Mesenchymal stem cell (in vitro differentiated cells and primary cell): ENCODE measurements at regions not wholly inside any gene's neighbourhood (a gene's known extent, or its start where the extent isn't known, plus 50 kb on each side); places are given as distances from the start of the nearest gene placed in this dataset.

Experiments
- DNase-seq: peaks from one replicate; pipeline ENCODE4 v3.0.0-alpha.2; 2013
- H2AFZ ChIP-seq: one replicate; pipeline ENCODE4 v1.6.1; 2013; ENCODE audit warnings: low read depth, mild to moderate bottlenecking, control low read depth, inconsistent platforms, low read length, moderate library complexity
- H2AK5ac ChIP-seq: 2 replicates; pipeline ENCODE4 v1.6.1; 2013; ENCODE audit warnings: low read length, moderate library complexity, mild to moderate bottlenecking, inconsistent platforms; ENCODE audit not compliant: severe bottlenecking
- H2BK120ac ChIP-seq: one replicate; pipeline ENCODE4 v1.6.1; 2013; ENCODE audit warnings: low read depth, mild to moderate bottlenecking, inconsistent platforms, low read length, moderate library complexity
- H2BK12ac ChIP-seq, 2 experiments: one replicate each; pipeline ENCODE4 v1.6.1; 2013; ENCODE audit warnings: inconsistent platforms in 2 of 2, low read length in 2 of 2, mild to moderate bottlenecking in 2 of 2, moderate library complexity in 2 of 2, control low read depth in 1 of 2
- H2BK15ac ChIP-seq: one replicate; pipeline ENCODE4 v1.6.1; 2013; ENCODE audit warnings: mild to moderate bottlenecking, low read depth, inconsistent platforms; ENCODE audit not compliant: poor library complexity, severe bottlenecking
- H2BK5ac ChIP-seq: 2 replicates; pipeline ENCODE4 v1.6.1; 2013; ENCODE audit warnings: low read depth, mild to moderate bottlenecking, low read length, control low read depth, inconsistent platforms; ENCODE audit not compliant: poor library complexity, severe bottlenecking
- H3K14ac ChIP-seq, 2 experiments: one replicate each; pipeline ENCODE4 v1.6.1; 2013; ENCODE audit warnings: inconsistent platforms in 2 of 2, low read length in 2 of 2, control low read depth in 1 of 2, mild to moderate bottlenecking in 1 of 2, moderate library complexity in 1 of 2
- H3K18ac ChIP-seq, 2 experiments: one replicate each; pipeline ENCODE4 v1.6.1; 2013; ENCODE audit warnings: inconsistent platforms in 2 of 2, low read length in 2 of 2, control low read depth in 1 of 2, low read depth in 1 of 2, mild to moderate bottlenecking in 1 of 2
- H3K23ac ChIP-seq, 2 experiments: one replicate each; pipeline ENCODE4 v1.6.1; 2013; ENCODE audit warnings: inconsistent platforms in 2 of 2, low read length in 2 of 2, mild to moderate bottlenecking in 2 of 2, moderate library complexity in 2 of 2, control low read depth in 1 of 2
- H3K27ac ChIP-seq: 2 replicates; pipeline ENCODE4 v1.5.1; 2013; ENCODE audit warnings: mild to moderate bottlenecking, moderate library complexity, low read length, control low read depth, inconsistent platforms; ENCODE audit not compliant: poor library complexity, severe bottlenecking
- H3K27me3 ChIP-seq, 2 experiments: 2 replicates each; pipeline versions ENCODE4 v1.6.1 to v1.7.0; 2013; ENCODE audit warnings: low read length in 2 of 2, mild to moderate bottlenecking in 2 of 2, moderate library complexity in 2 of 2, control low read depth in 1 of 2, inconsistent platforms in 1 of 2; ENCODE audit not compliant: control insufficient read depth in 1 of 2, insufficient read depth in 1 of 2
- H3K36me3 ChIP-seq, 2 experiments: 2 replicates each; pipeline versions ENCODE4 v1.6.1 to v1.7.0; 2013; ENCODE audit warnings: low read length in 2 of 2, control low read depth in 1 of 2, inconsistent platforms in 1 of 2, low read depth in 1 of 2, mild to moderate bottlenecking in 1 of 2; ENCODE audit not compliant: insufficient read depth in 2 of 2, control insufficient read depth in 1 of 2
- H3K4ac ChIP-seq, 2 experiments: one replicate each; pipeline ENCODE4 v1.6.1; 2013; ENCODE audit warnings: inconsistent platforms in 2 of 2, low read length in 2 of 2, mild to moderate bottlenecking in 2 of 2, moderate library complexity in 2 of 2, control low read depth in 1 of 2, low read depth in 1 of 2
- H3K4me1 ChIP-seq: 2 replicates; pipeline ENCODE4 v1.6.1; 2013; ENCODE audit warnings: low read depth, low read length, control low read depth; ENCODE audit not compliant: control insufficient read depth, insufficient read depth
- H3K4me2 ChIP-seq: 2 replicates; pipeline ENCODE4 v1.6.1; 2013; ENCODE audit warnings: low read length, mild to moderate bottlenecking, inconsistent platforms; ENCODE audit not compliant: poor library complexity, severe bottlenecking
- H3K4me3 ChIP-seq, 2 experiments: 2 replicates each; pipeline versions ENCODE4 v1.5.1 to v1.7.0; 2013; ENCODE audit warnings: low read length in 2 of 2, mild to moderate bottlenecking in 2 of 2, control low read depth in 1 of 2, low read depth in 1 of 2; ENCODE audit not compliant: insufficient read depth in 1 of 2
- H3K79me1 ChIP-seq: replicated peaks from 2 replicates; pipeline ENCODE4 v1.6.1; 2013; ENCODE audit warnings: mild to moderate bottlenecking, control low read depth, low read length, inconsistent platforms; ENCODE audit not compliant: poor library complexity, severe bottlenecking
- H3K9ac ChIP-seq: 2 replicates; pipeline ENCODE4 v1.7.0; 2013; ENCODE audit warnings: mild to moderate bottlenecking, low read length, moderate library complexity
- H3K9me3 ChIP-seq: 2 replicates; pipeline ENCODE4 v1.7.0; 2013; ENCODE audit warnings: mild to moderate bottlenecking, low read length; ENCODE audit not compliant: control insufficient read depth
- H4K8ac ChIP-seq: one replicate; pipeline ENCODE4 v1.6.1; 2013; ENCODE audit warnings: inconsistent platforms, mild to moderate bottlenecking, low read length, moderate library complexity
- H4K91ac ChIP-seq: one replicate; pipeline ENCODE4 v1.6.1; 2013; ENCODE audit warnings: mild to moderate bottlenecking, low read length, inconsistent platforms
- WGBS: methylation state at CpG from one replicate; pipeline ENCODE4 v1.1.7; 2013; ENCODE audit warnings: mixed read lengths; 5-methylcytosine and 5-hydroxymethylcytosine counted together

- H3K23ac ChIP-seq, result no peak overlapping the region
- 83% methylated on average over 1 of the region's 2 CpGs for whole genome bisulfite sequencing
- DNase-seq, result no peak
- no peak overlapping the region for H2BK15ac ChIP-seq
- H2AFZ ChIP-seq, result no peak overlapping the region
- no peak overlapping the region for H3K27ac ChIP-seq
- no peaks in the 10 kb centered on the region for H3K36me3 ChIP-seq
- no peak overlapping the region for H3K9ac ChIP-seq
- H3K18ac ChIP-seq, result no peak overlapping the region
- H3K9me3 ChIP-seq, result peaks cover 12% of the 10 kb centered on the region
- H3K4me1 ChIP-seq, result no peaks in the 10 kb centered on the region
- H3K27me3 ChIP-seq, result no peaks in the 10 kb centered on the region
- no peak overlapping the region for H3K4me2 ChIP-seq
- no peak overlapping the region for H2BK5ac ChIP-seq
- no peak overlapping the region for H3K4me3 ChIP-seq
- H2AK5ac ChIP-seq, result no peak overlapping the region
- H2BK12ac ChIP-seq, result no peak overlapping the region
- H2BK120ac ChIP-seq, result no peak overlapping the region
- H3K14ac ChIP-seq, result no peak overlapping the region
- H3K79me1 ChIP-seq, result no peaks in the 10 kb centered on the region
- H3K4ac ChIP-seq, result no peak overlapping the region
- no peak overlapping the region for H4K91ac ChIP-seq
- no peak overlapping the region for H4K8ac ChIP-seq
Observed at GRCh38 chrX:26597981-26598380, 382.0 kb downstream of the MAGEB5 start.

- Histone ChIP-seq H3K27ac (no peak overlapping the region), H2AK5ac (no peak overlapping the region), H3K79me1 (no peaks in the 10 kb centered on the region), H3K4me1 (peaks cover 2% of the 10 kb centered on the region), H4K91ac (no peak overlapping the region), H2BK120ac (no peak overlapping the region), H2BK15ac (no peak overlapping the region), H4K8ac (no peak overlapping the region), H2AFZ (no peak overlapping the region), H3K4me3 (no peak overlapping the region), H2BK5ac (no peak overlapping the region), H3K4me2 (no peak overlapping the region), H3K9ac (no peak overlapping the region), H2BK12ac (no peak overlapping the region), H3K23ac (no peak overlapping the region), H3K14ac (no peak overlapping the region), H3K36me3 (no peaks in the 10 kb centered on the region), H3K9me3 (peaks cover 12% of the 10 kb centered on the region), H3K4ac (no peak overlapping the region), H3K18ac (no peak overlapping the region), H3K27me3 (no peaks in the 10 kb centered on the region)
- DNase-seq, result no peak
- WGBS, result no CpG with 5 or more reads among the region's 6 CpGs
Observed at GRCh38 chrX:26590849-26591248, 374.9 kb downstream of the MAGEB5 start.

- no peaks in the 10 kb centered on the region for H3K79me1 ChIP-seq
Observed at GRCh38 chrX:26586570-26586969, 370.6 kb downstream of the MAGEB5 start.

GRCh38 chrX:26581091-26581490 is 365.1 kb downstream of the MAGEB5 start:
- Histone ChIP-seq H2BK12ac (no peak overlapping the region), H3K14ac (no peak overlapping the region), H2BK5ac (no peak overlapping the region), H3K27ac (no peak overlapping the region), H3K4me2 (no peak overlapping the region), H3K18ac (no peak overlapping the region), H3K36me3 (no peaks in the 10 kb centered on the region), H3K4me1 (no peaks in the 10 kb centered on the region), H4K8ac (no peak overlapping the region), H2BK120ac (no peak overlapping the region), H4K91ac (no peak overlapping the region), H3K9ac (no peak overlapping the region), H3K9me3 (no peaks in the 10 kb centered on the region), H3K79me1 (no peaks in the 10 kb centered on the region), H2AK5ac (no peak overlapping the region), H2BK15ac (no peak overlapping the region), H3K4me3 (no peak overlapping the region), H3K27me3 (no peaks in the 10 kb centered on the region), H3K4ac (no peak overlapping the region), H2AFZ (no peak overlapping the region), H3K23ac (no peak overlapping the region)
- DNase-seq, result no peak

More at GRCh38 chrX:26586570-26586969, 370.6 kb downstream of the MAGEB5 start:
- Histone ChIP-seq H3K4me1 (peaks cover 2% of the 10 kb centered on the region), H3K27me3 (no peaks in the 10 kb centered on the region), H2BK120ac (no peak overlapping the region), H4K8ac (no peak overlapping the region), H3K9ac (no peak overlapping the region), H2AFZ (no peak overlapping the region), H3K36me3 (no peaks in the 10 kb centered on the region), H2AK5ac (no peak overlapping the region), H3K4me3 (no peak overlapping the region), H2BK12ac (no peak overlapping the region), H3K4me2 (no peak overlapping the region), H3K14ac (no peak overlapping the region), H3K18ac (no peak overlapping the region), H3K27ac (no peak overlapping the region), H3K4ac (no peak overlapping the region), H2BK5ac (no peak overlapping the region), H2BK15ac (no peak overlapping the region), H4K91ac (no peak overlapping the region), H3K23ac (no peak overlapping the region), H3K9me3 (no peaks in the 10 kb centered on the region)
- DNase-seq, result no peak
- WGBS, result 72% methylated on average over 3 of the region's 3 CpGs
